Erythroblast (primary cell): ENCODE measurements at regions not wholly inside any gene's neighbourhood (a gene's known extent, or its start where the extent isn't known, plus 50 kb on each side); places are given as distances from the start of the nearest gene placed in this dataset.

Experiments
- GATA1 ChIP-seq: IDR thresholded peaks from 2 replicates; pipeline ENCODE4 v1.6.1; 2011; ENCODE audit warnings: low read depth, mild to moderate bottlenecking, control low read depth, low read length, moderate library complexity
- POLR2A ChIP-seq: IDR thresholded peaks from 2 replicates; pipeline ENCODE4 v1.6.1; 2011; ENCODE audit warnings: mild to moderate bottlenecking, low read length

GRCh38 chr10:44843484-44843883, 67.7 kb upstream of the TMEM72 start:
- no peak for TF ChIP-seq POLR2A
- no peak for TF ChIP-seq GATA1
